A673 (cell line): ENCODE measurements at regions not wholly inside any gene's neighbourhood (a gene's known extent, or its start where the extent isn't known, plus 50 kb on each side); places are given as distances from the start of the nearest gene placed in this dataset.

Source experiments
- CTCF ChIP-seq: fragments of 300-800, 200-600 bp; sonication (generic); conservative IDR thresholded peaks from 2 replicates; pipeline ENCODE4 v1.5.1; 2017; ENCODE audit warnings: low read depth, mild to moderate bottlenecking, antibody characterized with exemption, low read length, moderate library complexity, mixed read lengths
- EZH2 ChIP-seq: fragments of 200-600 bp; sonication (generic); IDR thresholded peaks from 2 replicates; pipeline ENCODE4 v1.6.1; 2017; ENCODE audit warnings: borderline replicate concordance, low read depth, mild to moderate bottlenecking, mixed read lengths, antibody characterized with exemption, low read length; ENCODE audit not compliant: poor library complexity, severe bottlenecking

- TF ChIP-seq CTCF = no peak
- TF ChIP-seq EZH2 = no peak
These were observed 103.2 kb upstream of the NAV3 start for GRCh38 chr12:77727442-77728001.
